Calu3 (cell line): ENCODE measurements at regions not wholly inside any gene's neighbourhood (a gene's known extent, or its start where the extent isn't known, plus 50 kb on each side); places are given as distances from the start of the nearest gene placed in this dataset.

Experiments used
- BruUV-seq: library from RNA; stranded (reverse); fragments of 400-500 nt; replicated peaks from 2 replicates; lab custom pipeline; 2021; lab: Mats Ljungman, UMichigan
- CTCF ChIA-PET: fragments of 300-600 bp; sonication (Branson Sonifier 250); formaldehyde crosslinking; loops from one replicate; lab custom pipeline; 2022; ENCODE audit warnings: antibody characterized with exemption; lab: Charles Lee
- DNase-seq: peaks from one replicate; pipeline ENCODE4 v3.0.0; 2022
- H3K27ac Mint-ChIP-seq: one replicate; pipeline ENCODE4 v1.8.0; 2022; ENCODE audit warnings: mixed read lengths; ENCODE audit not compliant: unreplicated experiment
- H3K27me3 Mint-ChIP-seq: one replicate; pipeline ENCODE4 v1.8.0; 2022; ENCODE audit warnings: mixed read lengths; ENCODE audit not compliant: unreplicated experiment
- H3K36me3 Mint-ChIP-seq: one replicate; pipeline ENCODE4 v1.8.0; 2022; ENCODE audit warnings: mild to moderate bottlenecking, moderate library complexity, mixed read lengths; ENCODE audit not compliant: insufficient read depth, unreplicated experiment
- H3K4me1 Mint-ChIP-seq: one replicate; pipeline ENCODE4 v1.8.0; 2022; ENCODE audit warnings: mild to moderate bottlenecking, low read depth, mixed read lengths; ENCODE audit not compliant: unreplicated experiment
- H3K4me3 Mint-ChIP-seq: one replicate; pipeline ENCODE4 v1.8.0; 2022; ENCODE audit warnings: mild to moderate bottlenecking, low read depth, moderate library complexity, mixed read lengths; ENCODE audit not compliant: unreplicated experiment
- H3K9me3 Mint-ChIP-seq: one replicate; pipeline ENCODE4 v1.8.0; 2022; ENCODE audit warnings: low read depth, mixed read lengths; ENCODE audit not compliant: unreplicated experiment
- CTCF ChIP-seq: fragments of 200-600 bp; IDR thresholded peaks from one replicate; pipeline ENCODE4 v1.8.0; 2022; ENCODE audit warnings: antibody characterized with exemption; ENCODE audit not compliant: unreplicated experiment
- intact Hi-C: fragments of 100-400 bp; cut with micrococcal nuclease; formaldehyde crosslinking; loops from one replicate; pipeline ENCODE4 v1.10.0; 2022; ENCODE audit not compliant: unreplicated experiment

GRCh38 chr3:166209701-166210100, 372.5 kb upstream of the BCHE start:
- Mint-ChIP-seq H3K9me3 (no peaks in the 10 kb centered on the region), H3K4me1 (no peaks in the 10 kb centered on the region), H3K4me3 (no peak overlapping the region), H3K27me3 (no peaks in the 10 kb centered on the region), H3K36me3 (no peaks in the 10 kb centered on the region), H3K27ac (no peak overlapping the region)
- no TSS peak for BruUV-seq
- TF ChIP-seq CTCF: no peak
- DNase-seq: no peak
- CTCF ChIA-PET: interaction anchor here (1.0 kb wide), 1 partner anchor 10 kb away, joined by 3 read pairs; no protein-coding TSS in a partner anchor
- intact Hi-C loops: no loop called here

GRCh38 chr3:166205158-166205557, 367.9 kb upstream of the BCHE start:
- intact Hi-C loops: no loop called here
- Mint-ChIP-seq H3K9me3 (peaks cover 4% of the 10 kb centered on the region), H3K4me3 (no peak overlapping the region), H3K4me1 (no peaks in the 10 kb centered on the region), H3K27ac (no peak overlapping the region), H3K27me3 (no peaks in the 10 kb centered on the region), H3K36me3 (no peaks in the 10 kb centered on the region)
- no TSS peak for BruUV-seq
- no peak for TF ChIP-seq CTCF
- CTCF ChIA-PET: no interaction called here
- DNase-seq: no peak

GRCh38 chr3:166201476-166201875, 364.3 kb upstream of the BCHE start:
- H3K9me3 Mint-ChIP-seq: peaks cover 4% of the 10 kb centered on the region
- CTCF ChIA-PET: no interaction called here
- H3K27ac Mint-ChIP-seq: no peak overlapping the region
- no peaks in the 10 kb centered on the region for H3K36me3 Mint-ChIP-seq
- intact Hi-C loops: no loop called here
- H3K27me3 Mint-ChIP-seq: no peaks in the 10 kb centered on the region
- DNase-seq: no peak
- H3K4me1 Mint-ChIP-seq: no peaks in the 10 kb centered on the region
- BruUV-seq: no TSS peak
- H3K4me3 Mint-ChIP-seq: no peak overlapping the region
- no peak for TF ChIP-seq CTCF

- Mint-ChIP-seq H3K27me3 (no peaks in the 10 kb centered on the region), H3K4me1 (no peaks in the 10 kb centered on the region), H3K4me3 (no peak overlapping the region), H3K36me3 (no peaks in the 10 kb centered on the region), H3K9me3 (peaks cover 4% of the 10 kb centered on the region), H3K27ac (no peak overlapping the region)
- CTCF ChIA-PET: no interaction called here
- no peak for TF ChIP-seq CTCF
- intact Hi-C loops: no loop called here
- no peak for DNase-seq
- no TSS peak for BruUV-seq
These were observed 362.3 kb upstream of the BCHE start for GRCh38 chr3:166199491-166199890.
